Astrocyte (in vitro differentiated cells and primary cell): ENCODE measurements at regions not wholly inside any gene's neighbourhood (a gene's known extent, or its start where the extent isn't known, plus 50 kb on each side); places are given as distances from the start of the nearest gene placed in this dataset.

Experiments used
- DNase-seq: peaks from one replicate; pipeline ENCODE4 v3.0.0-alpha.2; 2010; ENCODE audit warnings: low read depth
- FAIRE-seq: peaks from 2 replicates; lab custom pipeline; 2011; peaks lifted over from hg19 to GRCh38; lab: Jason Lieb, UNC
- H2AFZ ChIP-seq: 2 replicates; pipeline ENCODE4 v1.6.0; 2012; ENCODE audit warnings: low read depth, low read length, inconsistent platforms
- H3K27ac ChIP-seq: 2 replicates; pipeline ENCODE4 v1.5.1; 2011; ENCODE audit warnings: low read depth, low read length, inconsistent platforms
- H3K27me3 ChIP-seq: 2 replicates; pipeline ENCODE4 v1.6.0; 2011; ENCODE audit warnings: low read length, inconsistent platforms; ENCODE audit not compliant: insufficient read depth
- H3K36me3 ChIP-seq: 2 replicates; pipeline ENCODE4 v1.5.1; 2011; ENCODE audit warnings: low read length, inconsistent platforms; ENCODE audit not compliant: insufficient read depth
- H3K4me1 ChIP-seq: 2 replicates; pipeline ENCODE4 v1.5.1; 2011; ENCODE audit warnings: low read length, inconsistent platforms; ENCODE audit not compliant: insufficient read depth
- H3K4me2 ChIP-seq: 2 replicates; pipeline ENCODE4 v1.6.0; 2012; ENCODE audit warnings: low read length, inconsistent platforms
- H3K4me3 ChIP-seq: 2 replicates; pipeline ENCODE4 v1.5.1; 2011; ENCODE audit warnings: low read depth, mild to moderate bottlenecking, low read length, inconsistent platforms; ENCODE audit not compliant: insufficient read depth
- H3K79me2 ChIP-seq: 2 replicates; pipeline ENCODE4 v1.6.0; 2012; ENCODE audit warnings: mild to moderate bottlenecking, low read length, inconsistent platforms; ENCODE audit not compliant: insufficient read depth
- H3K9ac ChIP-seq: 2 replicates; pipeline ENCODE4 v1.6.0; 2012; ENCODE audit warnings: mild to moderate bottlenecking, low read length, inconsistent platforms
- H3K9me3 ChIP-seq: 2 replicates; pipeline ENCODE4 v1.5.1; 2012; ENCODE audit warnings: low read depth, mild to moderate bottlenecking, low read length, inconsistent platforms; ENCODE audit not compliant: insufficient read depth
- H4K20me1 ChIP-seq: 2 replicates; pipeline ENCODE4 v1.6.0; 2012; ENCODE audit warnings: low read length, inconsistent platforms; ENCODE audit not compliant: insufficient read depth
- H3K27ac Mint-ChIP-seq: one replicate; pipeline ENCODE4 v1.8.0; 2021; ENCODE audit warnings: mild to moderate bottlenecking, mixed read lengths; ENCODE audit not compliant: unreplicated experiment
- H3K27me3 Mint-ChIP-seq: one replicate; pipeline ENCODE4 v1.8.0; 2021; ENCODE audit warnings: low read depth, mixed read lengths; ENCODE audit not compliant: unreplicated experiment
- H3K36me3 Mint-ChIP-seq: one replicate; pipeline ENCODE4 v1.8.0; 2021; ENCODE audit warnings: low read depth, mixed read lengths; ENCODE audit not compliant: unreplicated experiment
- H3K4me1 Mint-ChIP-seq: one replicate; pipeline ENCODE4 v1.8.0; 2021; ENCODE audit warnings: low read depth, mixed read lengths; ENCODE audit not compliant: unreplicated experiment
- H3K4me3 Mint-ChIP-seq: one replicate; pipeline ENCODE4 v1.8.0; 2021; ENCODE audit warnings: mild to moderate bottlenecking, moderate library complexity, mixed read lengths; ENCODE audit not compliant: unreplicated experiment
- H3K9me3 Mint-ChIP-seq: one replicate; pipeline ENCODE4 v1.8.0; 2021; ENCODE audit warnings: mild to moderate bottlenecking, mixed read lengths; ENCODE audit not compliant: unreplicated experiment
- CTCF ChIP-seq: IDR thresholded peaks from 2 replicates; pipeline ENCODE4 v1.5.1; 2011; ENCODE audit warnings: low read depth, mild to moderate bottlenecking, inconsistent platforms, low read length, moderate library complexity; ENCODE audit not compliant: insufficient read depth
- EZH2 ChIP-seq: IDR thresholded peaks from 2 replicates; pipeline ENCODE4 v1.6.1; 2012; ENCODE audit warnings: mild to moderate bottlenecking, low read length, inconsistent platforms; ENCODE audit not compliant: insufficient read depth

GRCh38 chr6:15996030-15996429 lies 132.9 kb upstream of the MYLIP start:
- Histone ChIP-seq H3K4me3 (no peak overlapping the region), H3K27ac (no peak overlapping the region), H3K4me2 (no peak overlapping the region), H4K20me1 (no peaks in the 10 kb centered on the region), H3K36me3 (no peaks in the 10 kb centered on the region), H3K79me2 (no peaks in the 10 kb centered on the region), H3K9me3 (no peaks in the 10 kb centered on the region), H3K9ac (no peak overlapping the region), H2AFZ (no peak overlapping the region), H3K27me3 (peaks cover 2% of the 10 kb centered on the region), H3K4me1 (no peaks in the 10 kb centered on the region)
- H3K27ac Mint-ChIP-seq = peak overlapping the region; percentile 58
- DNase-seq = no peak
- no peak overlapping the region for H3K4me3 Mint-ChIP-seq
- H3K27me3 Mint-ChIP-seq = peaks cover 5% of the 10 kb centered on the region
- H3K9me3 Mint-ChIP-seq = no peaks in the 10 kb centered on the region
- no peak for TF ChIP-seq EZH2
- no peak for TF ChIP-seq CTCF
- no peaks in the 10 kb centered on the region for H3K36me3 Mint-ChIP-seq
- peaks cover 14% of the 10 kb centered on the region for H3K4me1 Mint-ChIP-seq
- no peak for FAIRE-seq

- no peaks in the 10 kb centered on the region for H3K4me1 ChIP-seq
- H4K20me1 ChIP-seq = no peaks in the 10 kb centered on the region
- H3K27me3 ChIP-seq = peaks cover 2% of the 10 kb centered on the region
- Mint-ChIP-seq H3K9me3 (no peaks in the 10 kb centered on the region), H3K4me3 (no peak overlapping the region), H3K27ac (no peak overlapping the region), H3K4me1 (peaks cover 14% of the 10 kb centered on the region), H3K36me3 (no peaks in the 10 kb centered on the region), H3K27me3 (peaks cover 5% of the 10 kb centered on the region)
- no peak overlapping the region for H3K4me2 ChIP-seq
- no peaks in the 10 kb centered on the region for H3K79me2 ChIP-seq
- TF ChIP-seq EZH2 (no peak), CTCF (no peak)
- DNase-seq (no peak), FAIRE-seq (no peak)
- H3K27ac ChIP-seq = no peak overlapping the region
- no peak overlapping the region for H2AFZ ChIP-seq
- H3K9ac ChIP-seq = no peak overlapping the region
- H3K4me3 ChIP-seq = no peak overlapping the region
- no peaks in the 10 kb centered on the region for H3K36me3 ChIP-seq
- H3K9me3 ChIP-seq = no peaks in the 10 kb centered on the region
These were observed 133.4 kb upstream of the MYLIP start for GRCh38 chr6:15995493-15995892.

- Mint-ChIP-seq H3K27me3 (peaks cover 3% of the 10 kb centered on the region), H3K4me1 (peaks cover 14% of the 10 kb centered on the region), H3K4me3 (no peak overlapping the region), H3K27ac (peak overlapping the region; percentile 16), H3K9me3 (no peaks in the 10 kb centered on the region), H3K36me3 (no peaks in the 10 kb centered on the region)
- FAIRE-seq (no peak), DNase-seq (no peak)
- no peak for TF ChIP-seq EZH2
- Histone ChIP-seq H3K79me2 (no peaks in the 10 kb centered on the region), H3K4me3 (no peak overlapping the region), H3K9me3 (no peaks in the 10 kb centered on the region), H3K4me1 (no peaks in the 10 kb centered on the region), H3K36me3 (no peaks in the 10 kb centered on the region), H3K9ac (no peak overlapping the region), H3K27me3 (peaks cover 2% of the 10 kb centered on the region), H3K27ac (no peak overlapping the region), H3K4me2 (no peak overlapping the region), H4K20me1 (no peaks in the 10 kb centered on the region), H2AFZ (no peak overlapping the region)
These were observed 133.9 kb upstream of the MYLIP start for GRCh38 chr6:15994814-15995459.
